Loucy (cell line): ENCODE measurements at regions not wholly inside any gene's neighbourhood (a gene's known extent, or its start where the extent isn't known, plus 50 kb on each side); places are given as distances from the start of the nearest gene placed in this dataset.

ENCODE experiments used
- H2AFZ ChIP-seq: fragments of 200-600 bp; sonication (generic); 2 replicates; pipeline ENCODE4 v1.6.0; 2016; ENCODE audit warnings: antibody characterized with exemption, mild to moderate bottlenecking, low read length, moderate library complexity
- H3F3A ChIP-seq: fragments of 200-600 bp; 2 replicates; pipeline ENCODE4 v1.6.0; 2016; ENCODE audit warnings: antibody characterized with exemption, low read depth, mild to moderate bottlenecking
- H3K27me3 ChIP-seq: fragments of 200-600 bp; sonication (generic); 2 replicates; pipeline ENCODE4 v1.6.1; 2014; ENCODE audit warnings: low read length, mild to moderate bottlenecking; ENCODE audit not compliant: insufficient read depth, poor library complexity, severe bottlenecking
- H3K36me3 ChIP-seq: fragments of 200-600 bp; sonication (generic); 2 replicates; pipeline ENCODE4 v1.6.1; 2016; ENCODE audit warnings: low read length; ENCODE audit not compliant: insufficient read depth
- H3K4me1 ChIP-seq: fragments of 200-600 bp; sonication (generic); 2 replicates; pipeline ENCODE4 v1.5.1; 2014; ENCODE audit warnings: low read length, mild to moderate bottlenecking; ENCODE audit not compliant: insufficient read depth, poor library complexity, severe bottlenecking
- H3K4me2 ChIP-seq: fragments of 200-600 bp; sonication (generic); 2 replicates; pipeline ENCODE4 v1.6.0; 2014; ENCODE audit warnings: antibody characterized with exemption, low read length, low read depth, mild to moderate bottlenecking; ENCODE audit not compliant: poor library complexity, severe bottlenecking
- H3K4me3 ChIP-seq: fragments of 200-600 bp; sonication (generic); 2 replicates; pipeline ENCODE4 v1.5.1; 2014; ENCODE audit warnings: low read length, mild to moderate bottlenecking, mixed read lengths; ENCODE audit not compliant: poor library complexity, severe bottlenecking
- H3K79me2 ChIP-seq: fragments of 200-600 bp; sonication (generic); 2 replicates; pipeline ENCODE4 v1.6.1; 2014; ENCODE audit warnings: low read length; ENCODE audit not compliant: insufficient read depth
- H3K9ac ChIP-seq: fragments of 200-600 bp; sonication (generic); 2 replicates; pipeline ENCODE4 v1.6.0; 2014; ENCODE audit warnings: mild to moderate bottlenecking, low read depth, low read length, moderate library complexity; ENCODE audit not compliant: poor library complexity, severe bottlenecking
- H3K9me2 ChIP-seq: fragments of 200-600 bp; sonication (generic); replicated peaks from 2 replicates; pipeline ENCODE4 v1.6.1; 2016; ENCODE audit warnings: low read depth, low read length, mixed read lengths
- H3K9me3 ChIP-seq: fragments of 200-600 bp; sonication (generic); 2 replicates; pipeline ENCODE4 v1.6.1; 2014; ENCODE audit warnings: mild to moderate bottlenecking, antibody characterized with exemption, low read length, low read depth; ENCODE audit not compliant: insufficient read depth
- H4K20me1 ChIP-seq: fragments of 200-600 bp; sonication (generic); 2 replicates; pipeline ENCODE4 v1.6.0; 2014; ENCODE audit warnings: antibody characterized with exemption, low read length, mild to moderate bottlenecking; ENCODE audit not compliant: insufficient read depth, poor library complexity, severe bottlenecking
- CTCF ChIP-seq: fragments of 200-600 bp; sonication (generic); conservative IDR thresholded peaks from 2 replicates; pipeline ENCODE4 v1.5.1; 2014; ENCODE audit warnings: mild to moderate bottlenecking, antibody characterized with exemption, low read length
- EZH2phosphoT487 ChIP-seq: fragments of 200-600 bp; IDR thresholded peaks from 2 replicates; pipeline ENCODE4 v1.6.1; 2018; ENCODE audit warnings: antibody characterized with exemption, mild to moderate bottlenecking, moderate library complexity, borderline replicate concordance

GRCh38 chr7:94266238-94266644 lies 128.5 kb upstream of the COL1A2 start:
- no peak overlapping the region for H3K4me3 ChIP-seq
- no peak overlapping the region for H2AFZ ChIP-seq
- H3K9me3 ChIP-seq, result no peaks in the 10 kb centered on the region
- H3K79me2 ChIP-seq, result no peaks in the 10 kb centered on the region
- H4K20me1 ChIP-seq, result no peaks in the 10 kb centered on the region
- TF ChIP-seq EZH2phosphoT487, result no peak
- no peak for TF ChIP-seq CTCF
- no peak overlapping the region for H3K4me2 ChIP-seq
- no peaks in the 10 kb centered on the region for H3K9me2 ChIP-seq
- no peaks in the 10 kb centered on the region for H3K36me3 ChIP-seq
- no peak overlapping the region for H3K9ac ChIP-seq
- H3K4me1 ChIP-seq, result no peaks in the 10 kb centered on the region
- H3F3A ChIP-seq, result no peaks in the 10 kb centered on the region
- H3K27me3 ChIP-seq, result no peaks in the 10 kb centered on the region

- Histone ChIP-seq H3K4me3 (no peak overlapping the region), H3K27me3 (peaks cover 8% of the 10 kb centered on the region), H3K36me3 (no peaks in the 10 kb centered on the region), H3K9me2 (no peaks in the 10 kb centered on the region), H4K20me1 (no peaks in the 10 kb centered on the region), H3K4me2 (no peak overlapping the region), H3F3A (no peaks in the 10 kb centered on the region), H3K4me1 (peaks cover 3% of the 10 kb centered on the region), H3K9ac (no peak overlapping the region), H2AFZ (no peak overlapping the region), H3K9me3 (no peaks in the 10 kb centered on the region), H3K79me2 (no peaks in the 10 kb centered on the region)
- no peak for TF ChIP-seq EZH2phosphoT487
- TF ChIP-seq CTCF, result no peak
Measured at GRCh38 chr7:94270772-94271171, 123.9 kb upstream of the COL1A2 start.

- H3K79me2 ChIP-seq, result no peaks in the 10 kb centered on the region
- no peak overlapping the region for H3K4me2 ChIP-seq
- peaks cover 8% of the 10 kb centered on the region for H3K27me3 ChIP-seq
- TF ChIP-seq EZH2phosphoT487 (no peak), CTCF (no peak)
- H4K20me1 ChIP-seq, result no peaks in the 10 kb centered on the region
- no peak overlapping the region for H3K9ac ChIP-seq
- H3F3A ChIP-seq, result no peaks in the 10 kb centered on the region
- no peaks in the 10 kb centered on the region for H3K36me3 ChIP-seq
- H3K9me2 ChIP-seq, result no peaks in the 10 kb centered on the region
- no peaks in the 10 kb centered on the region for H3K9me3 ChIP-seq
- H3K4me3 ChIP-seq, result no peak overlapping the region
- H3K4me1 ChIP-seq, result peaks cover 3% of the 10 kb centered on the region
- H2AFZ ChIP-seq, result no peak overlapping the region
Measured at GRCh38 chr7:94272821-94273583, 121.7 kb upstream of the COL1A2 start.
